Endodermal cell (in vitro differentiated cells): ENCODE measurements at regions not wholly inside any gene's neighbourhood (a gene's known extent, or its start where the extent isn't known, plus 50 kb on each side); places are given as distances from the start of the nearest gene placed in this dataset.

Experiments used
- DNase-seq: peaks from one replicate; pipeline ENCODE4 v3.0.0-alpha.2; 2017
- H3K27ac ChIP-seq: 2 replicates; pipeline ENCODE4 v1.5.1; 2013; ENCODE audit warnings: mild to moderate bottlenecking, low read depth, low read length, moderate library complexity
- H3K27me3 ChIP-seq: 2 replicates; pipeline ENCODE4 v1.6.1; 2013; ENCODE audit warnings: mild to moderate bottlenecking, low read length, moderate library complexity; ENCODE audit not compliant: insufficient read depth, control insufficient read depth, poor library complexity, severe bottlenecking
- H3K36me3 ChIP-seq: 2 replicates; pipeline ENCODE4 v1.7.0; 2013; ENCODE audit warnings: mild to moderate bottlenecking, low read length, moderate library complexity; ENCODE audit not compliant: control insufficient read depth, insufficient read depth
- H3K4me1 ChIP-seq: one replicate; pipeline ENCODE4 v1.7.0; 2013; ENCODE audit warnings: low read length; ENCODE audit not compliant: control insufficient read depth, insufficient read depth
- H3K4me3 ChIP-seq: 2 replicates; pipeline ENCODE4 v1.5.1; 2013; ENCODE audit warnings: mild to moderate bottlenecking, low read length, moderate library complexity
- H3K9ac ChIP-seq: 2 replicates; pipeline ENCODE4 v1.6.1; 2013; ENCODE audit warnings: mild to moderate bottlenecking, low read length, moderate library complexity; ENCODE audit not compliant: poor library complexity, severe bottlenecking; ENCODE audit errors: extremely low read depth
- H3K9me3 ChIP-seq: 2 replicates; pipeline ENCODE4 v1.6.1; 2013; ENCODE audit warnings: mild to moderate bottlenecking, low read length, moderate library complexity; ENCODE audit not compliant: control insufficient read depth
- H3K27ac Mint-ChIP-seq: 2 replicates; pipeline ENCODE4 v1.8.0; 2020; ENCODE audit warnings: mixed read lengths
- H3K27me3 Mint-ChIP-seq: 2 replicates; pipeline ENCODE4 v1.8.0; 2021; ENCODE audit warnings: mild to moderate bottlenecking, mixed read lengths; ENCODE audit not compliant: insufficient read depth
- H3K36me3 Mint-ChIP-seq: 2 replicates; pipeline ENCODE4 v1.8.0; 2020; ENCODE audit warnings: low read depth, mixed read lengths
- H3K4me1 Mint-ChIP-seq: 2 replicates; pipeline ENCODE4 v1.8.0; 2020; ENCODE audit warnings: mixed read lengths
- H3K4me3 Mint-ChIP-seq: 2 replicates; pipeline ENCODE4 v1.8.0; 2020; ENCODE audit warnings: mild to moderate bottlenecking, moderate library complexity, mixed read lengths
- H3K9me3 Mint-ChIP-seq: 2 replicates; pipeline ENCODE4 v1.8.0; 2020; ENCODE audit warnings: mild to moderate bottlenecking, mixed read lengths
- CTCF ChIP-seq: fragments of 200-600 bp; sonication (generic); conservative IDR thresholded peaks from 2 replicates; pipeline ENCODE4 v1.5.0; 2021; ENCODE audit warnings: antibody characterized with exemption, mild to moderate bottlenecking
- WGBS, 2 experiments: methylation state at CpG; one replicate each; pipeline versions ENCODE4 v1.1.5 to v1.1.7; 2013; ENCODE audit warnings: missing lambda C conversion rate in 2 of 2, mixed read lengths in 1 of 2; ENCODE audit not compliant: insufficient coverage in 1 of 2, insufficient read length in 1 of 2; 5-methylcytosine and 5-hydroxymethylcytosine counted together

- Histone ChIP-seq H3K36me3 (no peaks in the 10 kb centered on the region), H3K9me3 (no peaks in the 10 kb centered on the region), H3K4me3 (no peak overlapping the region), H3K27ac (no peak overlapping the region), H3K9ac (no peak overlapping the region), H3K4me1 (no peaks in the 10 kb centered on the region), H3K27me3 (no peaks in the 10 kb centered on the region)
- no peak for DNase-seq
- Mint-ChIP-seq H3K36me3 (no peaks in the 10 kb centered on the region), H3K9me3 (no peaks in the 10 kb centered on the region), H3K27me3 (no peaks in the 10 kb centered on the region), H3K27ac (no peak overlapping the region), H3K4me3 (no peak overlapping the region), H3K4me1 (peaks cover 9% of the 10 kb centered on the region)
- no peak for TF ChIP-seq CTCF
- WGBS, 2 experiments: 94 to 100% methylated on average over 3 to 4 of the region's 4 CpGs
Measured at GRCh38 chr5:82861701-82862100, 215.5 kb downstream of the TMEM167A start.

- no peak overlapping the region for H3K4me3 Mint-ChIP-seq
- Histone ChIP-seq H3K36me3 (no peaks in the 10 kb centered on the region), H3K9ac (no peak overlapping the region), H3K4me1 (peaks cover 10% of the 10 kb centered on the region), H3K4me3 (no peak overlapping the region), H3K27ac (peak overlapping the region; percentile 51), H3K9me3 (no peaks in the 10 kb centered on the region), H3K27me3 (no peaks in the 10 kb centered on the region)
- no peaks in the 10 kb centered on the region for H3K36me3 Mint-ChIP-seq
- no peak for DNase-seq
- no peak for TF ChIP-seq CTCF
- no peak overlapping the region for H3K27ac Mint-ChIP-seq
- H3K4me1 Mint-ChIP-seq: peaks cover 24% of the 10 kb centered on the region
- H3K27me3 Mint-ChIP-seq: no peaks in the 10 kb centered on the region
- WGBS, 2 experiments: 62 to 68% methylated on average over 4 to 8 of the region's 8 CpGs
- H3K9me3 Mint-ChIP-seq: no peaks in the 10 kb centered on the region
Measured at GRCh38 chr5:82859451-82860140, 217.6 kb downstream of the TMEM167A start.

- H3K4me1 Mint-ChIP-seq: peaks cover 32% of the 10 kb centered on the region
- TF ChIP-seq CTCF: no peak
- Histone ChIP-seq H3K4me1 (peaks cover 16% of the 10 kb centered on the region), H3K9ac (no peak overlapping the region), H3K27me3 (no peaks in the 10 kb centered on the region), H3K36me3 (no peaks in the 10 kb centered on the region), H3K4me3 (no peak overlapping the region), H3K9me3 (no peaks in the 10 kb centered on the region), H3K27ac (no peak overlapping the region)
- 89 to 93% methylated on average over 7 to 9 of the region's 9 CpGs for WGBS, 2 experiments
- no peak overlapping the region for H3K27ac Mint-ChIP-seq
- H3K9me3 Mint-ChIP-seq: no peaks in the 10 kb centered on the region
- no peaks in the 10 kb centered on the region for H3K27me3 Mint-ChIP-seq
- no peak overlapping the region for H3K4me3 Mint-ChIP-seq
- no peaks in the 10 kb centered on the region for H3K36me3 Mint-ChIP-seq
- no peak for DNase-seq
Measured at GRCh38 chr5:82858151-82859025, 218.8 kb downstream of the TMEM167A start.
